Keratinocyte (primary cell): ENCODE measurements at regions not wholly inside any gene's neighbourhood (a gene's known extent, or its start where the extent isn't known, plus 50 kb on each side); places are given as distances from the start of the nearest gene placed in this dataset.

Experiments
- CTCF ChIP-seq, 3 experiments: IDR thresholded peaks in 1 of 3; conservative IDR thresholded peaks in 1 of 3; optimal IDR thresholded peaks in 1 of 3; 2 replicates in 2 of 3; 3 replicates in 1 of 3; pipeline versions ENCODE3 to v1.5.1; 2011; ENCODE audit warnings: low read length in 3 of 3, mild to moderate bottlenecking in 3 of 3, moderate library complexity in 2 of 3, control low read depth in 1 of 3, inconsistent platforms in 1 of 3; ENCODE audit not compliant: insufficient read depth in 2 of 3; ENCODE audit errors: extremely low read depth in 1 of 3
- EZH2 ChIP-seq: IDR thresholded peaks from one replicate; pipeline ENCODE4 v1.6.1; 2012; ENCODE audit warnings: inconsistent platforms, mild to moderate bottlenecking, low read length, moderate library complexity

- TF ChIP-seq CTCF (optimal IDR thresholded peaks at IDR 0.05 in 1 of 3, IDR thresholded peaks at IDR 0.05 in 1 of 3, conservative IDR thresholded peaks at IDR 0.05 in 1 of 3; ENCODE audit: extremely low read depth in 1 of 3, insufficient read depth in 2 of 3, low read length in 3 of 3) (no peak), EZH2 (no peak)
These were observed 236.9 kb upstream of the TMEM229A start for GRCh38 chr7:124269774-124270173.
